Testis (tissue), 2 donors: ENCODE measurements at regions not wholly inside any gene's neighbourhood (a gene's known extent, or its start where the extent isn't known, plus 50 kb on each side); places are given as distances from the start of the nearest gene placed in this dataset.

Source experiments
- CTCF ChIP-seq, 3 experiments: fragments of 450-650 bp in 2 of 3; fragments of 200-600 bp in 1 of 3; sonication (generic) in 1 of 3; IDR thresholded peaks; one replicate each; pipeline ENCODE4 v1.5.1; 2016 to 2019; ENCODE audit warnings: antibody characterized with exemption in 3 of 3, mild to moderate bottlenecking in 2 of 3, moderate library complexity in 1 of 3
- POLR2A ChIP-seq: fragments of 450-650 bp; IDR thresholded peaks from one replicate; pipeline ENCODE4 v1.6.1; 2017; ENCODE audit warnings: antibody characterized with exemption, mild to moderate bottlenecking, moderate library complexity

- no peak for TF ChIP-seq CTCF (IDR thresholded peaks at IDR 0.05)
- TF ChIP-seq POLR2A, result no peak
Observed at GRCh38 chr2:114020668-114021067, 130.8 kb downstream of the ACTR3 start.
